Ectodermal cell (in vitro differentiated cells): ENCODE measurements at regions not wholly inside any gene's neighbourhood (a gene's known extent, or its start where the extent isn't known, plus 50 kb on each side); places are given as distances from the start of the nearest gene placed in this dataset.
"Not testable (repeated sequence)": the region's sequence is repeated elsewhere in the genome, so short reads cannot be mapped to it uniquely, and the experiment has no call there.

Experiments used
- H3K27ac ChIP-seq: 2 replicates; pipeline ENCODE4 v1.7.0; 2013; ENCODE audit warnings: mild to moderate bottlenecking, low read depth, low read length; ENCODE audit not compliant: insufficient read depth, poor library complexity, severe bottlenecking
- H3K27me3 ChIP-seq: 2 replicates; pipeline ENCODE4 v1.7.0; 2013; ENCODE audit warnings: mild to moderate bottlenecking, low read length; ENCODE audit not compliant: insufficient read depth, control insufficient read depth, poor library complexity, severe bottlenecking
- H3K36me3 ChIP-seq: one replicate; pipeline ENCODE4 v1.7.0; 2013; ENCODE audit warnings: low read length; ENCODE audit not compliant: control insufficient read depth, insufficient read depth
- H3K4me1 ChIP-seq: one replicate; pipeline ENCODE4 v1.7.0; 2013; ENCODE audit warnings: low read length; ENCODE audit not compliant: control insufficient read depth, insufficient read depth
- H3K4me3 ChIP-seq: 2 replicates; pipeline ENCODE4 v1.7.0; 2013; ENCODE audit warnings: low read depth, low read length, control low read depth; ENCODE audit not compliant: insufficient read depth
- H3K9me3 ChIP-seq: 2 replicates; pipeline ENCODE4 v1.7.0; 2013; ENCODE audit warnings: mild to moderate bottlenecking, low read length, moderate library complexity; ENCODE audit not compliant: control insufficient read depth
- WGBS, 2 experiments: methylation state at CpG; one replicate each; pipeline ENCODE4 v1.1.7; 2013; ENCODE audit warnings: missing lambda C conversion rate in 2 of 2; 5-methylcytosine and 5-hydroxymethylcytosine counted together

DNA sequence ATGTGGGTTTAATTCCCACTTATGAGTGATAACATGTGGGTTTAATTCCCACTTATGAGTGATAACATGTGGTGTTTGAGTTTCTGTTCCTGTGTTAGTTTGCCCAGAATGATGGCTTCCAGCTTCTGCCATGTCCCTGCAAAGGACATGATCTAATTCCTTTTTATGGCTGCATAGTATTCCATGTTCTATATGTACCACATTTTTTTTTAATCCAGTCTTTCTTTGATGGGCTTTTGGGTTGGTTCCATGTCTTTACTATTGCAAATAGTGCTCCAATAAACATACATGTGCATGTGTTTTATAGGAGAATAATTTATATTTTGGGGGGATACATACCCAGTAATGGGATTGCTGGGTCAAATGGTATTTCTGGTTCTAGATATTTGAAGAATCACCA is 317.8 kb downstream of the MMUT start:
- H3K27ac ChIP-seq: no peak overlapping the region
- H3K4me3 ChIP-seq: no peak overlapping the region

GRCh38 chr6:49142421-49143151 is 320.5 kb downstream of the MMUT start:
- Histone ChIP-seq H3K27me3 (no peaks in the 10 kb centered on the region), H3K4me3 (no peak overlapping the region), H3K4me1 (peaks cover 12% of the 10 kb centered on the region), H3K9me3 (no peaks in the 10 kb centered on the region), H3K36me3 (no peaks in the 10 kb centered on the region), H3K27ac (peak overlapping the region; percentile 44)
- WGBS, 2 experiments: 10 to 11% methylated on average over 7 of the region's 7 CpGs

More for the DNA sequence above, 317.8 kb downstream of the MMUT start:
- H3K9me3 ChIP-seq: no peaks in the 10 kb centered on the region
- no peaks in the 10 kb centered on the region for H3K36me3 ChIP-seq
- peaks cover 12% of the 10 kb centered on the region for H3K4me1 ChIP-seq
- no peaks in the 10 kb centered on the region for H3K27me3 ChIP-seq

DNA sequence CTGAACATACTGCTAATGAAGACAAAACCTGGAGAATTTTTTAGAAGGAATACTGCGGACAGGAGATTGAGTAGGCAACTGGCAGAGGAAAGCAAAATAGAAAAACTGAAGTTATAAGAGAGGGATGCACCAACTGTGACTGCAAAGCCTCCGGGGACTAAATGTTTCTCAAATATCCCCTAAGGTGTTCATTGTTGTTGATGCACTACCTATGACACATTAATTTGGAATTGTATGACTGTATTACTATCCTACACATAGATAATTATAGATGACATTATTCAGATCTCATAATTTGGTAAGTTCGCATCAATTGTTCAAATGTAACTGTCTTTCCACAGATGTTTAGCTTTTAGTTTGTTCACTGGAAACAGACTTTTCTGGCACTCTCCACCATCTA is 341.1 kb downstream of the MMUT start:
- no peaks in the 10 kb centered on the region for H3K4me1 ChIP-seq
- H3K27ac ChIP-seq: no peak overlapping the region
- no peak overlapping the region for H3K4me3 ChIP-seq
- WGBS, 2 experiments: 99 to 100% methylated on average over 2 to 3 of the region's 3 CpGs
- H3K27me3 ChIP-seq: no peaks in the 10 kb centered on the region
- H3K9me3 ChIP-seq: no peaks in the 10 kb centered on the region
- H3K36me3 ChIP-seq: no peaks in the 10 kb centered on the region

DNA sequence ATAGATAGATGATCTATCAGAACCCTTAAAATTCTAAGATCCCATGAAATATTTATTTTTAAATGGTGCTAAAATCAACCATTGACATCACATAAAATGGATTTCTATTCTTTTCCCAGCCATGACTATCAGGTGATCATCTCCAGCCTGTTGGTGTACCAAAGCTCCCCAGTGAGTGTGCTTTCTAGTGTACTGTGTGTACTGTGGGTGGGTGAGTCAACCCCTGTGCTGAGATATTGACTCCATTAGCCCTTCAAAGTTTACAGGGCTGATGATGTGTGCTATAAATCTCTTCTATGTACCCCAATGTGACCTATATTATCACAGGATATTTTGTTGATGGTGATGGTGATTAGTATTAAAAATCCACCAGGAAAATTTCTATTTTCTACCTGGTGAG is 344.6 kb downstream of the MMUT start:
- no peak overlapping the region for H3K4me3 ChIP-seq
- H3K27ac ChIP-seq: no peak overlapping the region
- H3K9me3 ChIP-seq: no peaks in the 10 kb centered on the region
- H3K27me3 ChIP-seq: no peaks in the 10 kb centered on the region
- no peaks in the 10 kb centered on the region for H3K4me1 ChIP-seq
- H3K36me3 ChIP-seq: no peaks in the 10 kb centered on the region

- H3K9me3 ChIP-seq: no peaks in the 10 kb centered on the region
- no peaks in the 10 kb centered on the region for H3K4me1 ChIP-seq
- H3K27ac ChIP-seq: no peak overlapping the region
- H3K36me3 ChIP-seq: no peaks in the 10 kb centered on the region
- no peaks in the 10 kb centered on the region for H3K27me3 ChIP-seq
- 85 to 94% methylated on average over 2 of the region's 2 CpGs for WGBS, 2 experiments
- H3K4me3 ChIP-seq: no peak overlapping the region
These were observed 352.1 kb downstream of the MMUT start for GRCh38 chr6:49110916-49111315.

GRCh38 chr6:49097664-49098063 is 365.4 kb downstream of the MMUT start:
- 94 to 95% methylated on average over 11 of the region's 11 CpGs for WGBS, 2 experiments
- H3K4me3 ChIP-seq, H3K9me3 ChIP-seq, H3K4me1 ChIP-seq, H3K27me3 ChIP-seq, H3K36me3 ChIP-seq, H3K27ac ChIP-seq: not testable (repeated sequence)

- 44 to 47% methylated on average over 2 of the region's 2 CpGs for WGBS, 2 experiments
These were observed 365.9 kb downstream of the MMUT start for GRCh38 chr6:49097116-49097515.

DNA sequence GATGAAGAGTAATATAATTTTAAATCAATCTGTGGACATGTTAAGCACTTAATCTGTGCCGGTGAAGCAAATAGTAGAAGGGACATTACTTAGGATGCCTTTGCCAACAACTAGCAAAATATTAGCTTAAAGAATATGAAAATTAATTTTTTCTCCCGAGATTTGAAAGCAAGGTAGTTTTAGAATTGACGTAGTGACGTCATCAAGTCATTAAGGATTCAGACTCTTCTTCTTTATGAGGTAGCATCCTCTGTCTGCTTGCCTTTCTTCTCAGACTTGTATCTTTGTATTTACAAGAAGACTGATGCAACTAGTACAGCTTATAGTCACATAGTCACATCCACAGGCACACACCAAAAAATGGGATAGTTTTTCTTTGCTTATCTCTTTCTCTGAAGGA is 374.4 kb downstream of the MMUT start:
- Histone ChIP-seq H3K27me3 (no peaks in the 10 kb centered on the region), H3K27ac (no peak overlapping the region), H3K4me3 (no peak overlapping the region), H3K4me1 (no peaks in the 10 kb centered on the region), H3K36me3 (no peaks in the 10 kb centered on the region), H3K9me3 (no peaks in the 10 kb centered on the region)
- 95 to 100% methylated on average over 4 of the region's 4 CpGs for WGBS, 2 experiments

More at GRCh38 chr6:49097116-49097515, 365.9 kb downstream of the MMUT start:
- Histone ChIP-seq H3K27ac (no peak overlapping the region), H3K36me3 (no peaks in the 10 kb centered on the region), H3K4me1 (no peaks in the 10 kb centered on the region), H3K9me3 (no peaks in the 10 kb centered on the region), H3K27me3 (no peaks in the 10 kb centered on the region), H3K4me3 (no peak overlapping the region)

DNA sequence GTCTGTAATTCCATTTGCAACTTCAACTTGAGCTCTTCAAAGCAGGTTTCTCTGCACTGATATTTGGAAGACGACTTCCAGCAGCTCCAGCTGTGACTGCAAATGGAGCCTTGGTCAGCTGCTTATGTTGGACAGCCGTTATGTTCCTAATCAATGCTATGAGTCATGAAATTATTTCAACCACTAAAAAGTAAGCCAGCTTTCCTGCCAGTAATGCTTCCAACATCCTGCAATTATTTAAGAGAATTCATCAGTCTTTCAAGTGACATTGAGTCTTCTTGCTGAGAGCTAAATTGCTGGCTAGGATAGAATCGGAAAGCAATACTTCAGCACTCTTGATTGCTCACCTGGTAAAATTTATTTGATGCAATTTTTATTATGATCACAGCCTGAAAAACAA is 375.7 kb downstream of the MMUT start:
- H3K4me3 ChIP-seq: no peak overlapping the region
- whole genome bisulfite sequencing, 2 experiments: 82 to 86% methylated on average over 3 of the region's 3 CpGs

DNA sequence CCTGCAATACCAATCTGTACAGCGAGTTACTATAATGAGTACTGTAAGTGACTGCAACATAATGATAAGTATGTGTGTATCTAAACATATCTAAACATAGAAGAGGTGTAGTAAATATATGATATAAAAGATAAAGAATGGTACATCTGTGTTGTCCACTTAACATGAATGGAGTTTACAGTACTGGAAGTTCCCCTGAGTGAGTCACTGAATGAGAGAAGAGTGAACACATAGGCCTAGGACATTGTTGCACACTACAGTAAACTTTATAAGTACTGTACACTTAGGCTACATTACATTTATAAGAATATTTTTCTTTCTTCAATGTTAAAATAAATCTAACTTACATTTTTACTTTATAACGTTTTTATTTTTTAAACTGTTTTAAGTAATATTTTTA is 380.4 kb downstream of the MMUT start:
- Histone ChIP-seq H3K27me3 (no peaks in the 10 kb centered on the region), H3K9me3 (no peaks in the 10 kb centered on the region), H3K4me3 (no peak overlapping the region), H3K36me3 (no peaks in the 10 kb centered on the region), H3K27ac (no peak overlapping the region), H3K4me1 (no peaks in the 10 kb centered on the region)
- 83% methylated on average over 1 of the region's 2 CpGs; no CpG with 5 or more reads in 1 of the 2 experiments for WGBS, 2 experiments

More for the DNA sequence above, 375.7 kb downstream of the MMUT start:
- Histone ChIP-seq H3K27me3 (no peaks in the 10 kb centered on the region), H3K36me3 (no peaks in the 10 kb centered on the region), H3K9me3 (no peaks in the 10 kb centered on the region), H3K27ac (no peak overlapping the region), H3K4me1 (no peaks in the 10 kb centered on the region)
